C4-2B (cell line): ENCODE measurements at regions not wholly inside any gene's neighbourhood (a gene's known extent, or its start where the extent isn't known, plus 50 kb on each side); places are given as distances from the start of the nearest gene placed in this dataset.

ENCODE experiments used
- H3K27ac ChIP-seq: fragments of 450-650 bp; 2 replicates; pipeline ENCODE4 v1.5.1; 2017
- CTCF ChIP-seq: fragments of 450-650 bp; conservative IDR thresholded peaks from 2 replicates; pipeline ENCODE4 v1.5.1; 2017; ENCODE audit warnings: mild to moderate bottlenecking
- ZFX ChIP-seq: fragments of 450-650 bp; IDR thresholded peaks from 2 replicates; pipeline ENCODE4 v1.6.1; 2017

DNA sequence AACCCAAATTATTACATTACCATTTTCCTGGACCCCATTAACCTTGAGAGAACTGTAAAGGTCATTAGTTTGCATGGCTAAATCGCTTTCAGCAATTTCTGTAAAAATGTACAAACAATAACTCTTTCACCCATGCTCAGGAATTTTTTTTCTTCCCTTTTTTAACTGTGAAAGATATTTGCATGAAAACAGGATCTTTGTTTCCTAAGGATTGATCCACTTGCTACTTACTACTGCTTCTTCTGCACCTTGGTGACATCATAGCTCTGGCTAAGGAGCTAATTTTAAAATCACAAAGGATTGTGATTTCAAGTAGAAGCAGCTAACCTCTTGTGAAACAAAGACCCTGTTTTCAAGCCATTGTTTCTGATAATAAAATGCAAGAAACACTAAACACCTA is 274.6 kb upstream of the ESRRG start:
- no peak overlapping the region for H3K27ac ChIP-seq
- TF ChIP-seq CTCF (no peak), ZFX (no peak)

DNA sequence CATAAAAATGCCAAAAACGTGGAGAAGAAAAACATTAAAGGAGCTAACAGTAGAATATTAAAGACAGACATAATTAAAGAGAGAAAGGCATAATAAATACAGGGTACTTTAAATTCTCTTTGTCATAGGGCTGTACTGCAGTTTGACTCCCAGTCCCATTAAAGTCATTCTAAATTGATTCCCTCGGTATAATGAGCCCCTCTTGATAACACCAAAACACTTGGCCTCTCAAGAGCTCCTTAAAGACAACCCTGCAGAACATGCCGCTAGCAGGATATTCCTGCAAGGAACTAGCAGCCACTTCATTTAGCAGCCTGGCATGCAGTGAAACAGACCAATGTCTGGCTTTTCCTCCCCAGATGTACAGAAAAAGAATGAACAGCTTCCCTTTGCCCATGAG is 273.8 kb upstream of the ESRRG start:
- H3K27ac ChIP-seq: no peak overlapping the region
- TF ChIP-seq ZFX (no peak), CTCF (no peak)

DNA sequence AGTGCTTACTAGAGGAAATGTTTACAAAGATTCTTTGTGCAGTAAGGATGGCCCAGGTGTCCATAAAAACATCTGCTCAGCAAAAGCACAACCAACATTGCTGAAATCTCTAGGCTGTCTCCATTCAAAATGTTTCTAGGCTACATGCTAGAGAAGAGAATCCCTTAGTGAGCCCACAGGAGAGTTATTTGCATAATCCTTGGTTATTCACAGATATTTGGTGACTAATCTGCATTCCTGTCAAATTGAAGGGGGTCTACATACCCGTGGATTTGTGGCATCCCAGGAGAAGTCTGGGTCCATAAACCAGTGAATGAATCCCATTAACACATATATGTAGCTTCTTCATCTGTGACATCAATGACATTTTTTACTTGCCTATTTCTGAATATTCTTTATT is 261.3 kb upstream of the ESRRG start:
- TF ChIP-seq CTCF: no peak
- TF ChIP-seq ZFX: no peak
- H3K27ac ChIP-seq: no peak overlapping the region

- TF ChIP-seq CTCF (no peak), ZFX (no peak)
- no peak overlapping the region for H3K27ac ChIP-seq
Measured at GRCh38 chr1:216983823-216984222, 260.6 kb upstream of the ESRRG start.

DNA sequence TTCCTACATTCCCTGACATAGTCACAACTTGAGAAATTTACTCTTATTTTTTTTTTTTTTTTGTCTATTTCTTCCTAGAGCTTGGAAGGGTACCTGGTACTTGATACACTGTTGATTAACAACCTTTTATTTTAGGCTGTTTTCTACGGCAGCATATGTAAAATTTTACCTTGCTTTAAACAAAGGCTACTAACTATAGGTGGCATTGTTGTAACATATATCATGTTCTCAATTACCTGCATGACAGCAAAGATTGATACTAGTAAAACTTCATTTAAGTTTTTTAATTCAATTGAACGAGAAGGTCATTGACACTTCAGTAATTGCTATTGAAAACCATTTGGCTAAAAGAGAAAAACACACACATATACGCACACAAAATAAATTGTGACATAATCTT is 238.3 kb upstream of the ESRRG start:
- no peak overlapping the region for H3K27ac ChIP-seq
- TF ChIP-seq CTCF (peak; percentile 43), ZFX (no peak)

GRCh38 chr1:216960716-216961115 is 237.5 kb upstream of the ESRRG start:
- H3K27ac ChIP-seq: no peak overlapping the region
- TF ChIP-seq ZFX (no peak), CTCF (no peak)

GRCh38 chr1:216958569-216958968 is 235.3 kb upstream of the ESRRG start:
- TF ChIP-seq CTCF: no peak
- no peak for TF ChIP-seq ZFX

More at GRCh38 chr1:216958569-216958968, 235.3 kb upstream of the ESRRG start:
- H3K27ac ChIP-seq: no peak overlapping the region
